ENCODE measurements at regions not wholly inside any gene's neighbourhood (a gene's known extent, or its start where the extent isn't known, plus 50 kb on each side); places are given as distances from the start of the nearest gene placed in this dataset.
"Not testable (repeated sequence)": the region's sequence is repeated elsewhere in the genome, so short reads cannot be mapped to it uniquely, and the experiment has no call there.

DNA sequence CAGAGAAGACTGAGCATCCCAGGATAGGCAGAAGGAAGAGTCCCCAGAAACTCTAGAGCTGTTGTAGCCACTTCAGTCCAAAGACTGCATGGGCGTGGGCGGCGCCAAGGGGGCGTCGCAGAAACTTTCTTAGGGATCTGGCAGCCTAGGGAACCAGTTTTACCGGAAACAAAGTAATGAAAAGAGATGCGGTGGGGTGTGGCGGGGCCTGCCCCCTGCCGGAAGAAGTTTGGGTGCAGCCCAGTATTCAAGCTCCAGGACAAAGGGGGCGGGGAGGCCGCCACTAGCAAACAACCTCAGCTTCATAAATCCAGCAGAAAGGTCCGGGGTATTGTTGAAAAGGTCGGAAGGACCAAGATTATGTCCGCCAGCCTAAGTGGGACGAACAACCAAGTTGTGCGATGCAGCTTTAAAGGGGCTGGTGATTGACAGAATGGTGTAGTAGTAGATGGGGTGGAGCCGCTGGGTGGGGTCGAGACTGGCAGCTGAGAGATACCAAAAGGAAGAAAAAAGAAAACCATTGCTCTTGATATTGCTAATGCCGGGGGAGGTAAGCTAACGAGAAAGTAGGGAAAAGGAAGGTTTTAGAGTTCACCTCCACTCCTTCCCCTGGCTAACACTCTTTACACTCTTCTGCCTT, 190.5 kb downstream of the RRAGB start:
- H4K20me1 ChIP-seq: no peaks in the 10 kb centered on the region
- H3K9ac ChIP-seq: peak overlapping the region; percentile 71
- H3K9me3 ChIP-seq: peaks cover 2% of the 10 kb centered on the region

GRCh38 chrX:55908661-55909212, 191.2 kb downstream of the RRAGB start:
- no peaks in the 10 kb centered on the region for H4K20me1 ChIP-seq
- peak overlapping the region; percentile 71 for H3K4me3 ChIP-seq
- H3K4me2 ChIP-seq: peak overlapping the region; percentile 67
- no peaks in the 10 kb centered on the region for H3K9me3 ChIP-seq
- no peaks in the 10 kb centered on the region for H3K4me1 ChIP-seq
- peak overlapping the region; percentile 71 for H3K9ac ChIP-seq
- peaks cover 68% of the 10 kb centered on the region for H3K27me3 ChIP-seq
- no peak for TF ChIP-seq Cebpa-rat (IDR thresholded peaks at IDR 0.05)
- 0 out of 2 replicates have a peak overlapping the region, but pooled peaks have one; percentile 18 for H3K27ac ChIP-seq
- no peaks in the 10 kb centered on the region for H3K36me3 ChIP-seq

More for the DNA sequence above, 190.5 kb downstream of the RRAGB start:
- peak overlapping the region; percentile 71 for H3K4me3 ChIP-seq
- H3K4me1 ChIP-seq: no peaks in the 10 kb centered on the region
- H3K27ac ChIP-seq: 0 out of 2 replicates have a peak overlapping the region, but pooled peaks have one; percentile 18
- H3K36me3 ChIP-seq: no peaks in the 10 kb centered on the region
- H3K27me3 ChIP-seq: peaks cover 64% of the 10 kb centered on the region
- peak overlapping the region; percentile 67 for H3K4me2 ChIP-seq
- no peak for TF ChIP-seq Cebpa-rat (IDR thresholded peaks at IDR 0.05)

- no peaks in the 10 kb centered on the region for H4K20me1 ChIP-seq
- H3K4me2 ChIP-seq: no peak overlapping the region
- no peaks in the 10 kb centered on the region for H3K4me1 ChIP-seq
- no peak overlapping the region for H3K9ac ChIP-seq
- no peaks in the 10 kb centered on the region for H3K36me3 ChIP-seq
- H3K4me3 ChIP-seq: no peak overlapping the region
- peaks cover 6% of the 10 kb centered on the region for H3K9me3 ChIP-seq
- TF ChIP-seq Cebpa-rat (IDR thresholded peaks at IDR 0.05): no peak
- no peak overlapping the region for H3K27ac ChIP-seq
- H3K27me3 ChIP-seq: peaks cover 63% of the 10 kb centered on the region
Measured at GRCh38 chrX:55919367-55920221, 202.0 kb downstream of the RRAGB start.

GRCh38 chrX:55924574-55924973, 207.0 kb downstream of the RRAGB start:
- no peak overlapping the region for H3K27ac ChIP-seq
- peaks cover 18% of the 10 kb centered on the region for H3K27me3 ChIP-seq
- no peak overlapping the region for H3K9ac ChIP-seq
- no peak overlapping the region for H3K4me2 ChIP-seq
- H3K36me3 ChIP-seq: no peaks in the 10 kb centered on the region
- H3K4me1 ChIP-seq: no peaks in the 10 kb centered on the region
- H4K20me1 ChIP-seq: no peaks in the 10 kb centered on the region
- TF ChIP-seq Cebpa-rat (IDR thresholded peaks at IDR 0.05): no peak
- no peak overlapping the region for H3K4me3 ChIP-seq
- peaks cover 6% of the 10 kb centered on the region for H3K9me3 ChIP-seq

- not testable (repeated sequence) for H3K4me1 ChIP-seq, H3K27ac ChIP-seq, H3K9ac ChIP-seq, H4K20me1 ChIP-seq, H3K9me3 ChIP-seq, H3K36me3 ChIP-seq, H3K4me2 ChIP-seq, H3K4me3 ChIP-seq
- H3K27me3 ChIP-seq: peaks cover 23% of the 10 kb centered on the region; the same call in 1 of the 2 replicates
Measured at GRCh38 chrX:55928529-55928928, 211.0 kb downstream of the RRAGB start.

All from BLaER1 (cell line).